Common myeloid progenitor, CD34-positive (primary cell): ENCODE measurements at regions not wholly inside any gene's neighbourhood (a gene's known extent, or its start where the extent isn't known, plus 50 kb on each side); places are given as distances from the start of the nearest gene placed in this dataset.

Source experiments
- CTCF ChIA-PET: fragments of 350-600 bp; sonication (Branson Sonifier 250); formaldehyde crosslinking; loops from one replicate; lab custom pipeline; 2021; ENCODE audit warnings: antibody characterized with exemption; lab: Charles Lee
- POLR2A ChIA-PET: fragments of 350-600 bp; sonication (Branson Sonifier 250); formaldehyde crosslinking; loops from one replicate; lab custom pipeline; 2021; ENCODE audit warnings: antibody characterized with exemption; lab: Charles Lee
- DNase-seq, 3 donors: peaks; one replicate each; pipeline versions ENCODE4 v3.0.0 to v3.0.0-alpha.2; 2013
- H3K27ac ChIP-seq, 2 experiments: 1 replicate in 1 of 2; 2 replicates in 1 of 2; pipeline ENCODE4 v1.7.0; 2013; ENCODE audit warnings: inconsistent platforms in 2 of 2, low read length in 2 of 2, mild to moderate bottlenecking in 2 of 2, low read depth in 1 of 2, moderate library complexity in 1 of 2; ENCODE audit not compliant: severe bottlenecking in 2 of 2, insufficient read depth in 1 of 2, poor library complexity in 1 of 2
- H3K27me3 ChIP-seq, 5 experiments: replicated peaks in 2 of 5; 1 replicate in 3 of 5; 2 replicates in 2 of 5; pipeline versions ENCODE4 v1.6.1 to v1.7.0; 2013; ENCODE audit warnings: low read length in 4 of 5, mild to moderate bottlenecking in 2 of 5, moderate library complexity in 2 of 5, inconsistent platforms in 1 of 5; ENCODE audit not compliant: insufficient read depth in 5 of 5, control insufficient read depth in 4 of 5
- H3K36me3 ChIP-seq, 4 experiments: 1 replicate in 2 of 4; 2 replicates in 2 of 4; pipeline versions ENCODE4 v1.6.1 to v1.7.0; 2013; ENCODE audit warnings: low read length in 3 of 4, control low read depth in 1 of 4, mild to moderate bottlenecking in 1 of 4; ENCODE audit not compliant: control insufficient read depth in 4 of 4, insufficient read depth in 4 of 4
- H3K4me1 ChIP-seq, 4 experiments: 1 replicate in 3 of 4; 2 replicates in 1 of 4; pipeline versions ENCODE4 v1.6.1 to v1.7.1; 2013; ENCODE audit warnings: low read length in 3 of 4, mild to moderate bottlenecking in 3 of 4, control low read depth in 1 of 4, inconsistent platforms in 1 of 4, moderate library complexity in 1 of 4; ENCODE audit not compliant: control insufficient read depth in 4 of 4, insufficient read depth in 4 of 4; ENCODE audit errors: control extremely low read depth in 1 of 4
- H3K4me3 ChIP-seq, 7 experiments: 1 replicate in 4 of 7; 2 replicates in 3 of 7; pipeline versions ENCODE4 v1.5.1 to v1.7.0; 2013; ENCODE audit warnings: mild to moderate bottlenecking in 7 of 7, low read length in 6 of 7, moderate library complexity in 6 of 7, inconsistent platforms in 2 of 7, low read depth in 2 of 7, control low read depth in 1 of 7; ENCODE audit not compliant: insufficient read depth in 4 of 7, control insufficient read depth in 1 of 7; ENCODE audit errors: extremely low read depth in 1 of 7
- H3K9me3 ChIP-seq, 5 experiments: 1 replicate in 4 of 5; 2 replicates in 1 of 5; pipeline versions ENCODE4 v1.6.1 to v1.7.1; 2013; ENCODE audit warnings: low read length in 4 of 5, mild to moderate bottlenecking in 2 of 5, inconsistent platforms in 1 of 5, low read depth in 1 of 5, moderate library complexity in 1 of 5; ENCODE audit not compliant: control insufficient read depth in 4 of 5, insufficient read depth in 2 of 5; ENCODE audit errors: control extremely low read depth in 1 of 5
- WGBS: methylation state at CpG from one replicate; pipeline ENCODE4 v1.1.5; 2013; ENCODE audit not compliant: insufficient coverage; 5-methylcytosine and 5-hydroxymethylcytosine counted together

- Histone ChIP-seq H3K27me3 (no peaks in the 10 kb centered on the region), H3K9me3 (no peaks in the 10 kb centered on the region), H3K4me3 (no peak overlapping the region), H3K36me3 (no peaks in the 10 kb centered on the region), H3K27ac (no peak overlapping the region), H3K4me1 (no peaks in the 10 kb centered on the region)
- WGBS = 100% methylated on average over 1 of the region's 2 CpGs
- CTCF ChIA-PET = no interaction called here
- POLR2A ChIA-PET = no interaction called here
- DNase-seq = no peak
Measured at GRCh38 chr5:144896473-144896872, 725.8 kb downstream of the KCTD16 start.

GRCh38 chr5:144886668-144887067 is 716.0 kb downstream of the KCTD16 start:
- ChIA-PET POLR2A (no interaction called here), CTCF (no interaction called here)
- H3K36me3 ChIP-seq = no peaks in the 10 kb centered on the region
- H3K4me1 ChIP-seq = no peaks in the 10 kb centered on the region
- no peak overlapping the region for H3K4me3 ChIP-seq
- H3K27ac ChIP-seq = no peak overlapping the region
- no peaks in the 10 kb centered on the region for H3K27me3 ChIP-seq
- H3K9me3 ChIP-seq = peaks cover 0 to 8% (median 3%) of the 10 kb centered on the region in 5 experiments
- WGBS = 100% methylated on average over 1 of the region's 1 CpG
- no peak for DNase-seq

GRCh38 chr5:144882739-144883283 is 712.1 kb downstream of the KCTD16 start:
- ChIA-PET POLR2A (no interaction called here), CTCF (no interaction called here)
- no peaks in the 10 kb centered on the region for H3K9me3 ChIP-seq
- H3K36me3 ChIP-seq = no peaks in the 10 kb centered on the region
- H3K27me3 ChIP-seq = no peaks in the 10 kb centered on the region
- DNase-seq = no peak
- no peaks in the 10 kb centered on the region for H3K4me1 ChIP-seq
- H3K27ac ChIP-seq = no peak overlapping the region
- WGBS = no CpG with 5 or more reads among the region's 3 CpGs
- no peak overlapping the region for H3K4me3 ChIP-seq

- CTCF ChIA-PET = no interaction called here
- DNase-seq = no peak
- Histone ChIP-seq H3K4me3 (no peak overlapping the region), H3K27ac (no peak overlapping the region), H3K36me3 (no peaks in the 10 kb centered on the region), H3K4me1 (no peaks in the 10 kb centered on the region), H3K27me3 (no peaks in the 10 kb centered on the region), H3K9me3 (no peaks in the 10 kb centered on the region)
- no CpG with 5 or more reads among the region's 2 CpGs for WGBS
- POLR2A ChIA-PET = no interaction called here
Measured at GRCh38 chr5:144880513-144880912, 709.8 kb downstream of the KCTD16 start.

- ChIA-PET CTCF (no interaction called here), POLR2A (no interaction called here)
- H3K27me3 ChIP-seq = no peaks in the 10 kb centered on the region
- no peak for DNase-seq
- no peaks in the 10 kb centered on the region for H3K9me3 ChIP-seq
- no peaks in the 10 kb centered on the region for H3K36me3 ChIP-seq
- no peak overlapping the region for H3K27ac ChIP-seq
- H3K4me1 ChIP-seq = no peaks in the 10 kb centered on the region
- H3K4me3 ChIP-seq = no peak overlapping the region
Measured at GRCh38 chr5:144876990-144877389, 706.3 kb downstream of the KCTD16 start.

- Histone ChIP-seq H3K36me3 (no peaks in the 10 kb centered on the region), H3K9me3 (no peaks in the 10 kb centered on the region), H3K4me3 (no peak overlapping the region), H3K4me1 (no peaks in the 10 kb centered on the region), H3K27ac (no peak overlapping the region), H3K27me3 (no peaks in the 10 kb centered on the region)
- ChIA-PET POLR2A (no interaction called here), CTCF (no interaction called here)
- DNase-seq = no peak
- WGBS = no CpG with 5 or more reads among the region's 2 CpGs
Measured at GRCh38 chr5:144873076-144873475, 702.4 kb downstream of the KCTD16 start.

- H3K9me3 ChIP-seq = no peaks in the 10 kb centered on the region
- H3K4me1 ChIP-seq = no peaks in the 10 kb centered on the region
- no peaks in the 10 kb centered on the region for H3K27me3 ChIP-seq
- CTCF ChIA-PET = interaction anchor here (0.6 kb wide), 1 partner anchor 163 kb away, joined by 3 read pairs; no protein-coding TSS in a partner anchor
- H3K36me3 ChIP-seq = no peaks in the 10 kb centered on the region
- POLR2A ChIA-PET = no interaction called here
- H3K27ac ChIP-seq = no peak overlapping the region
- no peak overlapping the region for H3K4me3 ChIP-seq
- DNase-seq = no peak
Measured at GRCh38 chr5:144864118-144864517, 693.4 kb downstream of the KCTD16 start.
